Tibial artery (tissue), 4 donors: ENCODE measurements at regions not wholly inside any gene's neighbourhood (a gene's known extent, or its start where the extent isn't known, plus 50 kb on each side); places are given as distances from the start of the nearest gene placed in this dataset.

Experiments
- DNase-seq, 2 donors: peaks; one replicate each; pipeline ENCODE4 v3.0.0-alpha.2; 2019
- H3K27ac ChIP-seq, 2 donors: fragments of 200-600 bp; sonication (generic) in 1 of 2; 1 replicate in 1 of 2; 2 replicates in 1 of 2; pipeline ENCODE4 v1.5.1; 2018 to 2019; ENCODE audit warnings: mild to moderate bottlenecking in 1 of 2
- H3K27me3 ChIP-seq, 2 donors: fragments of 200-600 bp; sonication (generic) in 1 of 2; one replicate each; pipeline versions ENCODE4 v1.5.1 to v1.6.0; 2016 to 2019
- H3K36me3 ChIP-seq, 3 donors: fragments of 200-600 bp; sonication (generic) in 2 of 3; one replicate each; pipeline ENCODE4 v1.5.1; 2016 to 2019; ENCODE audit warnings: mild to moderate bottlenecking in 2 of 3
- H3K4me1 ChIP-seq, 4 donors: fragments of 200-600 bp; sonication (generic) in 2 of 4; 1 replicate in 3 of 4; 2 replicates in 1 of 4; pipeline ENCODE4 v1.5.1; 2016 to 2019
- H3K4me3 ChIP-seq, 2 donors: fragments of 200-600 bp; sonication (generic) in 1 of 2; 1 replicate in 1 of 2; 2 replicates in 1 of 2; pipeline ENCODE4 v1.5.1; 2018 to 2019; ENCODE audit warnings: mild to moderate bottlenecking in 2 of 2
- H3K9me3 ChIP-seq, 3 donors: fragments of 200-600 bp; sonication (generic) in 1 of 3; one replicate each; pipeline ENCODE4 v1.5.1; 2016 to 2019
- CTCF ChIP-seq, 2 experiments: fragments of 200-600 bp in 1 of 2; fragments of 450-650 bp in 1 of 2; IDR thresholded peaks; one replicate each; pipeline ENCODE4 v1.5.1; 2017 to 2019; ENCODE audit warnings: antibody characterized with exemption in 2 of 2, mild to moderate bottlenecking in 1 of 2, moderate library complexity in 1 of 2
- intact Hi-C: fragments of 100-400 bp; cut with DNase I; formaldehyde crosslinking; loops from one replicate; pipeline ENCODE4 v1.15.0; 2023; ENCODE audit warnings: low total_unique reads

- intact Hi-C loops = no loop called here
- H3K27me3 ChIP-seq = no peaks in the 10 kb centered on the region
- peak overlapping the region; percentile 25 to 29 for H3K4me3 ChIP-seq
- DNase-seq = no peak
- peaks cover 0 to 8% (median 6%) of the 10 kb centered on the region in 3 donors for H3K9me3 ChIP-seq
- H3K4me1 ChIP-seq = peaks cover 0 to 22% (median 0%) of the 10 kb centered on the region in 4 donors
- TF ChIP-seq CTCF (IDR thresholded peaks at IDR 0.05) = no peak
- peak overlapping the region; percentile 55 to 56 for H3K27ac ChIP-seq
- no peaks in the 10 kb centered on the region for H3K36me3 ChIP-seq
These were observed 152.0 kb upstream of the USP9X start for GRCh38 chrX:40933132-40933705.

GRCh38 chrX:40933706-40934425 is 151.4 kb upstream of the USP9X start:
- Histone ChIP-seq H3K4me1 (peaks cover 0 to 22% (median 0%) of the 10 kb centered on the region in 4 donors), H3K9me3 (peaks cover 0 to 1% (median 0%) of the 10 kb centered on the region in 3 donors), H3K27ac (peak overlapping the region; percentile 55 to 56), H3K27me3 (no peaks in the 10 kb centered on the region), H3K4me3 (peak overlapping the region; percentile 25 to 29), H3K36me3 (no peaks in the 10 kb centered on the region)
- intact Hi-C loops = no loop called here
- TF ChIP-seq CTCF (IDR thresholded peaks at IDR 0.05) = no peak
- peak in 1 of 2 donors; percentile 27 for DNase-seq

GRCh38 chrX:40936827-40937226 is 148.4 kb upstream of the USP9X start:
- H3K9me3 ChIP-seq = no peaks in the 10 kb centered on the region
- peaks cover 0 to 21% (median 0%) of the 10 kb centered on the region in 4 donors for H3K4me1 ChIP-seq
- H3K36me3 ChIP-seq = no peaks in the 10 kb centered on the region
- no peaks in the 10 kb centered on the region for H3K27me3 ChIP-seq
- no peak overlapping the region for H3K27ac ChIP-seq
- TF ChIP-seq CTCF (IDR thresholded peaks at IDR 0.05) = no peak
- intact Hi-C loops = no loop called here
- H3K4me3 ChIP-seq = no peak overlapping the region
- DNase-seq = no peak

- peaks cover 0 to 9% (median 0%) of the 10 kb centered on the region in 4 donors for H3K4me1 ChIP-seq
- no peak for TF ChIP-seq CTCF (IDR thresholded peaks at IDR 0.05)
- no peak overlapping the region for H3K4me3 ChIP-seq
- no peak for DNase-seq
- H3K36me3 ChIP-seq = no peaks in the 10 kb centered on the region
- no peak overlapping the region for H3K27ac ChIP-seq
- no peaks in the 10 kb centered on the region for H3K27me3 ChIP-seq
- H3K9me3 ChIP-seq = no peaks in the 10 kb centered on the region
- intact Hi-C loops = no loop called here
These were observed 146.8 kb upstream of the USP9X start for GRCh38 chrX:40938423-40938822.

GRCh38 chrX:40943093-40943641 is 142.1 kb upstream of the USP9X start:
- no peaks in the 10 kb centered on the region for H3K9me3 ChIP-seq
- no peak overlapping the region for H3K27ac ChIP-seq
- peaks cover 0 to 13% (median 3%) of the 10 kb centered on the region in 4 donors for H3K4me1 ChIP-seq
- H3K4me3 ChIP-seq = no peak overlapping the region
- no peak for DNase-seq
- H3K27me3 ChIP-seq = no peaks in the 10 kb centered on the region
- no peak for TF ChIP-seq CTCF (IDR thresholded peaks at IDR 0.05)
- H3K36me3 ChIP-seq = no peaks in the 10 kb centered on the region
- intact Hi-C loops = no loop called here
